Heart left ventricle (tissue), 16 donors: ENCODE measurements at regions not wholly inside any gene's neighbourhood (a gene's known extent, or its start where the extent isn't known, plus 50 kb on each side); places are given as distances from the start of the nearest gene placed in this dataset.

Experiments used
- ATAC-seq, 4 donors: fragments of 200-7000 bp; cut with Tn5 transposase; one replicate each; pipeline ENCODE4 v1.9.1; 2020 to 2022; ENCODE audit warnings: moderate library complexity in 4 of 4, mild to moderate bottlenecking in 3 of 4, moderate number of reproducible peaks in 1 of 4
- DNase-seq, 5 donors: peaks; one replicate each; pipeline ENCODE4 v3.0.0-alpha.2; 2020
- H3K27ac ChIP-seq, 12 donors: fragments of 200-600 bp; sonication (generic) in 4 of 12; one replicate each; pipeline versions ENCODE4 v1.5.0 to v1.8.0; 2016 to 2022; ENCODE audit warnings: mild to moderate bottlenecking in 2 of 12
- H3K27me3 ChIP-seq, 9 donors: fragments of 200-600 bp; sonication (generic) in 2 of 9; one replicate each; pipeline versions ENCODE4 v1.5.1 to v1.8.0; 2016 to 2022; ENCODE audit warnings: mild to moderate bottlenecking in 3 of 9
- H3K36me3 ChIP-seq, 9 donors: fragments of 200-600 bp; sonication (generic) in 2 of 9; one replicate each; pipeline versions ENCODE4 v1.5.0 to v1.8.0; 2018 to 2022; ENCODE audit warnings: mild to moderate bottlenecking in 2 of 9
- H3K4me1 ChIP-seq, 12 donors: fragments of 200-600 bp; sonication (generic) in 4 of 12; one replicate each; pipeline versions ENCODE4 v1.5.0 to v1.8.0; 2016 to 2022; ENCODE audit warnings: mild to moderate bottlenecking in 3 of 12
- H3K4me3 ChIP-seq, 12 donors: fragments of 200-600 bp; sonication (generic) in 4 of 12; one replicate each; pipeline versions ENCODE4 v1.5.0 to v1.8.0; 2017 to 2022; ENCODE audit warnings: mild to moderate bottlenecking in 9 of 12, moderate library complexity in 4 of 12
- H3K9me3 ChIP-seq, 12 donors: fragments of 200-600 bp; sonication (generic) in 4 of 12; one replicate each; pipeline versions ENCODE4 v1.5.0 to v1.8.0; 2016 to 2022; ENCODE audit warnings: mild to moderate bottlenecking in 1 of 12
- CTCF ChIP-seq, 12 donors: fragments of 200-600 bp; sonication (generic) in 4 of 12; IDR thresholded peaks; one replicate each; pipeline versions ENCODE4 v1.5.0 to v1.8.0; 2018 to 2022; ENCODE audit warnings: antibody characterized with exemption in 12 of 12, mild to moderate bottlenecking in 5 of 12
- POLR2A ChIP-seq, 2 donors: fragments of 450-650 bp; IDR thresholded peaks; one replicate each; pipeline ENCODE4 v1.6.1; 2017; ENCODE audit warnings: antibody characterized with exemption in 2 of 2, mild to moderate bottlenecking in 2 of 2, moderate library complexity in 2 of 2
- WGBS, 4 donors: extraction: QIAGEN DNeasy Blood & Tissue Kit in 2 of 4; methylation state at CpG; one replicate each; pipeline versions ENCODE4 v1.1.5 to v1.1.7; 2013 to 2018; 5-methylcytosine and 5-hydroxymethylcytosine counted together
- intact Hi-C, 10 donors: fragments of 100-400 bp; cut with DNase I; formaldehyde crosslinking; loops; one replicate each; pipeline versions ENCODE4 v1.11.1 to v1.14.2; 2022
- donor health status: ischemic (EF 13 %, LVEDD 7.1; RV severe dilation, severe dysfunction).
- donor health status: healthy with polysubstance abuse.
- donor health status: DM: no; HTN: yes; CAD: no.
- donor health status: DM: no; HTN: no; CAD: no.
- donor health status: ischemic (EF 25% LVEDD 6.9; RV normal size, moderate dysfunction).
- donor health status: ischemic (EF 25% LVEDD 5.7; RV mildly dilated, moderate dysfunction).
- donor health status: healthy.
- donor health status: DM: yes; HTN: yes; CAD: no.
- donor health status: ischemic (EF 35%, LVEDD 5.7; RV mildly dilated, moderate dysfunction).
- donor health status: nonischemic (EF 11% LVEDD 7.7; RV severe dilation, severe dysfunction).
- donor health status: DM: yes; HTN: yes; CAD: no.
- donor health status: PGD.
- donor health status: ischemic (EF 29% LVEDD 5.4; RV normal size, mild dysfunction).
- donor health status: nonischemic (EF 23%, LVEDD 6.1; RV moderate dilation, normal function).

GRCh38 chr1:177425199-177425598 lies 254.4 kb downstream of the BRINP2 start:
- H3K27ac ChIP-seq = no peak overlapping the region
- no peak overlapping the region for H3K4me3 ChIP-seq
- intact Hi-C loops = loop anchor here in 1 of 10 donors (10.0 kb wide), 1 partner anchor 330 kb away; no protein-coding TSS in a partner anchor
- 68 to 99% (median 89%) methylated on average over 8 of the region's 8 CpGs for WGBS, 4 donors
- no peaks in the 10 kb centered on the region for H3K9me3 ChIP-seq
- no peak for DNase-seq
- peaks cover 0 to 10% (median 0%) of the 10 kb centered on the region in 9 donors for H3K27me3 ChIP-seq
- no peaks in the 10 kb centered on the region for H3K36me3 ChIP-seq
- no peaks in the 10 kb centered on the region for H3K4me1 ChIP-seq
- no peak for ATAC-seq
- TF ChIP-seq CTCF (IDR thresholded peaks at IDR 0.05) = no peak
- TF ChIP-seq POLR2A (IDR thresholded peaks at IDR 0.05) = no peak

DNA sequence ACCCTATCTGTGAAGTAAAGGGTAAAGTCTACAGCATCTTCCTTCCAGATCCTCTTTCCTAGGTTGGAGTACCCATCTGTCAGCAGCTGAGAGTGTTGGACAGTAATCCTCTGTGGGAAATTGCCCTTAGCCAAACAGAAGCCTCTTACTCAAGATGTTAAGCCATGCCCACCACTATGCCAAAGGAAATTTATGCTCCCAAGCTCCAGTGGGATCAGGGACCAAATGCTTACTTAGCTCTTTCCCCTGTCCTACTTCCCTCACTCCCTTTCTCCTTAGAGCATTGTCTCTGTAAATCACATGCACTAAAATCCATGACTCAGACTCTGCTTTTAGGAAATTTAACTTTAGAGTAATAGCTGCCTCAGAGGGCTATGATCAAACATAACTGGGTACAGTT lies 254.0 kb downstream of the BRINP2 start:
- TF ChIP-seq CTCF (IDR thresholded peaks at IDR 0.05) (no peak), POLR2A (IDR thresholded peaks at IDR 0.05) (no peak)
- peaks cover 0 to 10% (median 0%) of the 10 kb centered on the region in 9 donors for H3K27me3 ChIP-seq
- ATAC-seq = no peak

DNA sequence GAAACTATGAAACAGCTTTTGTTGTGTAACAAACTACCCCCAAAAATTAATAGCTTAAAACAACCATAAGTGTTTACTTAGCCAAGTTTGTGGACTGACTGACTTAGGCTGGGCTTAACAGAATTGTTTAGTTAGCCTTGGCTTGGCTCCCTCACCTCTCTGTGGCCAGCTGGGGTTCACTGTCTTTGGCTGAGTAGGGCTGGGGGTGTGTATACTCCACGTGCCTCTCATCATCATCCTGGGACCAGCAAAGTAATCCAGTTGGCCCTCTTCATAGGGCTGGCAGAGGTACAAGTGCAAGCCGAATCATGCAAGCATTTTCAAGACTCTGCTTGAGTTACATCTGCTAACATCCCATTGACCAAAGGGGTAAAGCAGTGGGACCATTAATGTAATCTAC lies 252.3 kb downstream of the BRINP2 start:
- TF ChIP-seq POLR2A (IDR thresholded peaks at IDR 0.05) = no peak
- TF ChIP-seq CTCF (IDR thresholded peaks at IDR 0.05) = no peak
- no peaks in the 10 kb centered on the region for H3K9me3 ChIP-seq
- no peak overlapping the region for H3K4me3 ChIP-seq
- H3K27me3 ChIP-seq = peaks cover 0 to 9% (median 0%) of the 10 kb centered on the region in 9 donors
- 31 to 53% (median 42%) methylated on average over 2 of the region's 2 CpGs for WGBS, 4 donors
- DNase-seq (no peak), ATAC-seq (no peak)
- H3K36me3 ChIP-seq = no peaks in the 10 kb centered on the region
- intact Hi-C loops = loop anchor here in 1 of 10 donors (10.0 kb wide), 1 partner anchor 332 kb away; no protein-coding TSS in a partner anchor
- no peaks in the 10 kb centered on the region for H3K4me1 ChIP-seq
- H3K27ac ChIP-seq = no peak overlapping the region

More for the DNA sequence above, 254.0 kb downstream of the BRINP2 start:
- H3K27ac ChIP-seq = no peak overlapping the region
- intact Hi-C loops = loop anchor here in 1 of 10 donors (10.0 kb wide), 1 partner anchor 330 kb away; no protein-coding TSS in a partner anchor
- no peaks in the 10 kb centered on the region for H3K9me3 ChIP-seq
- no peak for DNase-seq
- no peaks in the 10 kb centered on the region for H3K36me3 ChIP-seq
- H3K4me1 ChIP-seq = no peaks in the 10 kb centered on the region
- H3K4me3 ChIP-seq = no peak overlapping the region

- Histone ChIP-seq H3K4me1 (no peaks in the 10 kb centered on the region), H3K9me3 (peaks cover 0 to 6% (median 0%) of the 10 kb centered on the region in 12 donors), H3K36me3 (no peaks in the 10 kb centered on the region), H3K27ac (no peak overlapping the region), H3K27me3 (peaks cover 0 to 6% (median 0%) of the 10 kb centered on the region in 9 donors), H3K4me3 (no peak overlapping the region)
- TF ChIP-seq CTCF (IDR thresholded peaks at IDR 0.05) (no peak), POLR2A (IDR thresholded peaks at IDR 0.05) (no peak)
- intact Hi-C loops = no loop called here
- DNase-seq = no peak
- no peak for ATAC-seq
- WGBS, 4 donors = 39 to 51% (median 47%) methylated on average over 3 of the region's 3 CpGs
Measured at GRCh38 chr1:177413982-177414596, 243.3 kb downstream of the BRINP2 start.
